CD8-positive, alpha-beta memory T cell (primary cell): ENCODE measurements at regions not wholly inside any gene's neighbourhood (a gene's known extent, or its start where the extent isn't known, plus 50 kb on each side); places are given as distances from the start of the nearest gene placed in this dataset.

Experiments
- CTCF ChIA-PET: fragments of 350-600 bp; sonication (Branson Sonifier 250); formaldehyde crosslinking; loops from one replicate; lab custom pipeline; 2021; ENCODE audit warnings: antibody characterized with exemption; lab: Charles Lee
- POLR2A ChIA-PET: fragments of 350-600 bp; sonication (Branson Sonifier 250); formaldehyde crosslinking; loops from one replicate; lab custom pipeline; 2021; ENCODE audit warnings: antibody characterized with exemption; lab: Charles Lee
- DNase-seq, 5 donors: peaks; one replicate each; pipeline versions ENCODE4 v3.0.0 to v3.0.0-alpha.2; 2020 to 2022; ENCODE audit warnings: mixed read lengths in 1 of 5
- H3K27ac ChIP-seq: one replicate; pipeline ENCODE4 v1.7.0; 2013; ENCODE audit warnings: low read depth, mild to moderate bottlenecking, low read length, moderate library complexity
- H3K27me3 ChIP-seq: 2 replicates; pipeline ENCODE4 v1.7.0; 2013; ENCODE audit warnings: low read length, mild to moderate bottlenecking; ENCODE audit not compliant: insufficient read depth, poor library complexity, severe bottlenecking
- H3K36me3 ChIP-seq: 2 replicates; pipeline ENCODE4 v1.7.0; 2013; ENCODE audit warnings: mild to moderate bottlenecking, low read length, moderate library complexity; ENCODE audit not compliant: insufficient read depth
- H3K4me1 ChIP-seq: 2 replicates; pipeline ENCODE4 v1.7.0; 2013; ENCODE audit warnings: mild to moderate bottlenecking, low read length, moderate library complexity; ENCODE audit not compliant: insufficient read depth
- H3K4me3 ChIP-seq: 2 replicates; pipeline ENCODE4 v1.7.0; 2013; ENCODE audit warnings: mild to moderate bottlenecking, low read length
- H3K9me3 ChIP-seq: 2 replicates; pipeline ENCODE4 v1.7.0; 2013; ENCODE audit warnings: mild to moderate bottlenecking, low read length
- H3K27ac Mint-ChIP-seq, 8 donors: one replicate each; pipeline ENCODE4 v1.8.0; 2020 to 2021; ENCODE audit warnings: mixed read lengths in 8 of 8, mild to moderate bottlenecking in 6 of 8, inconsistent platforms in 3 of 8, moderate library complexity in 3 of 8
- H3K27me3 Mint-ChIP-seq, 2 donors: one replicate each; pipeline ENCODE4 v1.8.0; 2020 to 2021; ENCODE audit warnings: mixed read lengths in 2 of 2, mild to moderate bottlenecking in 1 of 2, moderate library complexity in 1 of 2
- H3K36me3 Mint-ChIP-seq, 3 donors: one replicate each; pipeline ENCODE4 v1.8.0; 2020 to 2021; ENCODE audit warnings: mixed read lengths in 3 of 3, inconsistent platforms in 1 of 3, mild to moderate bottlenecking in 1 of 3
- H3K4me1 Mint-ChIP-seq, 3 donors: one replicate each; pipeline ENCODE4 v1.8.0; 2020 to 2021; ENCODE audit warnings: mixed read lengths in 3 of 3, inconsistent platforms in 1 of 3, mild to moderate bottlenecking in 1 of 3
- H3K4me3 Mint-ChIP-seq, 7 donors: one replicate each; pipeline ENCODE4 v1.8.0; 2020 to 2021; ENCODE audit warnings: mixed read lengths in 7 of 7, mild to moderate bottlenecking in 6 of 7, moderate library complexity in 4 of 7, inconsistent platforms in 2 of 7
- H3K9me3 Mint-ChIP-seq, 5 donors: one replicate each; pipeline ENCODE4 v1.8.0; 2020 to 2022; ENCODE audit warnings: mixed read lengths in 5 of 5, mild to moderate bottlenecking in 3 of 5, moderate library complexity in 2 of 5, inconsistent platforms in 1 of 5

DNA sequence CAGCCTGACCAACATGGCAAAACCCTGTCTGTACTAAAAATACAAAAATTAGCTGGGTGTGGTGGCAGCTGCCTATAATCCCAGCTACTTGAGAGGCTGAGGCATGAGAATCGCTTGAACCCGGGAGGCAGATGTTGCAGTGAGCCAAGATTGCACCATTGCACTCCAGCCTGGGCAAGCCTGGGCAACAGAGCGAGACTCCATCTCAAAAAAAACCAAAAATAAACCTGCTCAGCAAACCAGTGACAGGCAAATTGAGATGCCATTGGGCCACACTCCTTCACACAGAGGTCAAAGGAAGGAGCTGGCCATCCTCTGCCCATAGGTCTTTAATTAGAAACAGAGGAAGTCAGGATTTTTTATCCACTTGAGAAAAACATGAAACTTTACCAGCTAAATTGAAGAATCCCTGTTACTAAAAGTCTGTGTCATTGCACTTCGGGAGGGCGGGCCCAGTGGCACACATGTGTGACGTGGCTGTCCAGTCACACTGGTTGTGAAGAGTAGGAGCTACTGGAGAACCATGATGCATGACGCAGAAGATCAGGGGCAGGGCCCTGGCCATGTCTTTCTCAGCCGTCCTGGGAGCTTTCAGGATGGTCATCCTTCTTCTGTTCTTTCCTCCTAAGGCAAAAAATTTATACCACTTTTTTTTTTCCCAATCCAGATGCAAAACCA lies 118.3 kb upstream of the ZNF438 start:
- Histone ChIP-seq H3K9me3 (no peaks in the 10 kb centered on the region), H3K36me3 (no peaks in the 10 kb centered on the region), H3K4me1 (no peaks in the 10 kb centered on the region), H3K27me3 (no peaks in the 10 kb centered on the region), H3K4me3 (no peak overlapping the region), H3K27ac (no peak overlapping the region)
- DNase-seq, result no peak
- Mint-ChIP-seq H3K27me3 (peaks cover 13 to 21% of the 10 kb centered on the region in 2 donors), H3K36me3 (no peaks in the 10 kb centered on the region), H3K4me3 (no peak overlapping the region), H3K4me1 (no peaks in the 10 kb centered on the region), H3K27ac (peak overlapping the region in 1 of 8 donors; percentile 61), H3K9me3 (no peaks in the 10 kb centered on the region)
- CTCF ChIA-PET, result no interaction called here
- POLR2A ChIA-PET, result no interaction called here

DNA sequence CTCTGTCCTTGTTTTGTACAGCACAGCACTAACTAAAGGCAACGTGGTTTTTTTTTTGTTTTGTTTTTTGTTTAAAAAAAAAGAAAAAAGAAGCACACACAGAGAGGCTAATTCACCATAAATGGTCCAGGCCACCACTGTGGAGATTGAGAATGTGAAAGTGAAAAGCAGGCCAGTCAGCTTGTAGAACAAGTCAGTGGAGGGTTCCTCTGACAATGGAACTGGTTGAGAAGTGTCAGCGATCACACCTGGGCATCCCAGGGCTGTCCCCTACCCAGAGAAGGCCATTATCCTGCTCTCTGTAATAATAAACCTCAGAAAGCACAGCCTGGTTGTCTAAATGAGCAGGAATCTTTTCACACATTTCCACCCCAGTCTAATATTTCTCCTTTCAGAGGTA lies 119.6 kb upstream of the ZNF438 start:
- no peak overlapping the region for H3K4me3 Mint-ChIP-seq
- no peak overlapping the region for H3K4me3 ChIP-seq
- H3K4me1 ChIP-seq, result no peaks in the 10 kb centered on the region
- no peaks in the 10 kb centered on the region for H3K4me1 Mint-ChIP-seq
- H3K36me3 Mint-ChIP-seq, result no peaks in the 10 kb centered on the region
- no peaks in the 10 kb centered on the region for H3K9me3 ChIP-seq
- H3K27ac Mint-ChIP-seq, result no peak overlapping the region
- peaks cover 8 to 9% of the 10 kb centered on the region in 2 donors for H3K27me3 Mint-ChIP-seq
- DNase-seq, result no peak
- ChIA-PET POLR2A (no interaction called here), CTCF (no interaction called here)
- H3K9me3 Mint-ChIP-seq, result no peaks in the 10 kb centered on the region
- no peak overlapping the region for H3K27ac ChIP-seq
- no peaks in the 10 kb centered on the region for H3K36me3 ChIP-seq
- H3K27me3 ChIP-seq, result no peaks in the 10 kb centered on the region

- Mint-ChIP-seq H3K9me3 (no peaks in the 10 kb centered on the region), H3K27me3 (no peaks in the 10 kb centered on the region), H3K4me3 (no peak overlapping the region), H3K4me1 (no peaks in the 10 kb centered on the region), H3K36me3 (no peaks in the 10 kb centered on the region), H3K27ac (peak overlapping the region in 1 of 8 donors; percentile 3)
- CTCF ChIA-PET, result no interaction called here
- DNase-seq, result no peak
- Histone ChIP-seq H3K27ac (no peak overlapping the region), H3K36me3 (no peaks in the 10 kb centered on the region), H3K4me3 (no peak overlapping the region), H3K4me1 (no peaks in the 10 kb centered on the region), H3K27me3 (no peaks in the 10 kb centered on the region), H3K9me3 (no peaks in the 10 kb centered on the region)
- POLR2A ChIA-PET, result interaction anchor here (0.8 kb wide), 2 partner anchors 8 to 18 kb away, joined by 3 read pairs; no protein-coding TSS in a partner anchor
Measured at GRCh38 chr10:31152421-31153135, 120.9 kb upstream of the ZNF438 start.

DNA sequence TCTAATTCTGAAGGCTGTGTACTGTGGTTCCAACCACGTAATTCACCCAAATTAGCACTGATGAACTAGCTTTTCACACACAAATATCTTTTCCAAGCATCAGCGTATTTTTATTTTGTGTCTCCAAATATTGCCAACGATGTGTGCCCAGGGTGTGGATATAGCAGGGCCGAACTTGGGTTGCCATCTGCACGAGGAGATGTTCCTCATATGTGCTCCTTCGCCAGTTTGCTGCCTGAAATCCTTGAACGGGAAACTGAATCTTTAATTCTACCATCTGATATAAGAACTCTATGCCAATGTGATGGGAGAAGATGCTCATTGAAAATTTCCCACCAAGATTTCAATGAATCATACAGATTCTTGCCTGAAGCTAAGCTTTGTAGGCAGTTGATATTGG lies 121.5 kb upstream of the ZNF438 start:
- H3K9me3 ChIP-seq, result no peaks in the 10 kb centered on the region
- ChIA-PET POLR2A (interaction anchor here (0.8 kb wide), 1 partner anchor 9 kb away, joined by 3 read pairs; no protein-coding TSS in a partner anchor), CTCF (interaction anchor here (1.0 kb wide), 1 partner anchor 20 kb away, joined by 4 read pairs; no protein-coding TSS in a partner anchor)
- Mint-ChIP-seq H3K4me3 (no peak overlapping the region), H3K27ac (no peak overlapping the region), H3K4me1 (no peaks in the 10 kb centered on the region), H3K36me3 (no peaks in the 10 kb centered on the region), H3K9me3 (no peaks in the 10 kb centered on the region), H3K27me3 (no peaks in the 10 kb centered on the region)
- H3K4me1 ChIP-seq, result no peaks in the 10 kb centered on the region
- H3K27me3 ChIP-seq, result no peaks in the 10 kb centered on the region
- H3K4me3 ChIP-seq, result no peak overlapping the region
- H3K27ac ChIP-seq, result no peak overlapping the region
- H3K36me3 ChIP-seq, result no peaks in the 10 kb centered on the region
- no peak for DNase-seq

DNA sequence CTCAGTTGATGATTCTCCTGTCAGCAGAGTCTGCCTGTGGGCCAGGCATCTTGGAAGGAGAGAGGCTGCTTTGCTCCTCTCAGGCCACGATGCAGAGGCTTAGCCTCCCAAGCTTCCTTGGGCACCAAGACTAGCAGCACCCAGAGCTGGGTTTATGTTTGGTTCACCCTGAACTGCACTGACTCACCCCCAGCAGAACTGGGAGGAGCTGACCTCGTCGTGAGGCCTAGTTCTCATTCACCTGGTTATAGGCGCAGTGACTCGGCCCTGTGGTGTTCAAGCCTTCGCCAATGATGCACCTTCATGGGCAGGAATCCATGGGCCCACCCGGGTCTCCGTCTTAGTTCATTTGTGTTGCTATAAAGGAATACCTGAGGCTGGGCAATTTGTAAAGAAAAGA lies 122.0 kb upstream of the ZNF438 start:
- Mint-ChIP-seq H3K4me1 (no peaks in the 10 kb centered on the region), H3K27ac (no peak overlapping the region), H3K4me3 (no peak overlapping the region), H3K9me3 (no peaks in the 10 kb centered on the region), H3K27me3 (no peaks in the 10 kb centered on the region), H3K36me3 (no peaks in the 10 kb centered on the region)
- DNase-seq, result no peak
- no peak overlapping the region for H3K4me3 ChIP-seq
- H3K9me3 ChIP-seq, result no peaks in the 10 kb centered on the region
- H3K36me3 ChIP-seq, result no peaks in the 10 kb centered on the region
- POLR2A ChIA-PET, result no interaction called here
- H3K27me3 ChIP-seq, result no peaks in the 10 kb centered on the region
- no peak overlapping the region for H3K27ac ChIP-seq
- no peaks in the 10 kb centered on the region for H3K4me1 ChIP-seq
- CTCF ChIA-PET, result interaction anchor here (1.0 kb wide), 1 partner anchor 20 kb away, joined by 4 read pairs; no protein-coding TSS in a partner anchor

DNA sequence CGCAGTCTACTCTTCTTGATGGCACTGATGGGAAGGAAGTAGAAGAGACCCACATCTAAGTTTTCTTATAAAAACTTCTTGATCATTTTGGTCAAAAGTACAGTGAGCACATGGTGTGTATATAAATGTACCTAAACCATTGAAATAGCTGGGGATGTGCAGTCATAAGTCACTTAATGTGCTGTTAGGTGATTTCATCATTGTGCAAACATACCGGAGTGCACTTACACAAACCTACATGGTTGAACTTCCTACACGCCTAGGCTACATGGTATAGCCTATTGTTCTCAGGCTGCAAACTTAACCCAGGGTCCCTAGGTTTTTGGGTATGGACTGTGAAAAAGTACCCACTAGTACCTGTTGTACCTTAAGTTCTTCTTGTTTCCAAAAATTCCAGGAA lies 123.3 kb upstream of the ZNF438 start:
- no peaks in the 10 kb centered on the region for H3K27me3 Mint-ChIP-seq
- ChIA-PET CTCF (interaction anchor here (0.9 kb wide), 1 partner anchor 14 kb away, joined by 3 read pairs; no protein-coding TSS in a partner anchor), POLR2A (no interaction called here)
- Histone ChIP-seq H3K9me3 (no peaks in the 10 kb centered on the region), H3K4me1 (no peaks in the 10 kb centered on the region), H3K27ac (no peak overlapping the region), H3K4me3 (no peak overlapping the region), H3K27me3 (no peaks in the 10 kb centered on the region), H3K36me3 (no peaks in the 10 kb centered on the region)
- H3K9me3 Mint-ChIP-seq, result no peaks in the 10 kb centered on the region
- H3K36me3 Mint-ChIP-seq, result no peaks in the 10 kb centered on the region
- H3K4me1 Mint-ChIP-seq, result no peaks in the 10 kb centered on the region
- no peak for DNase-seq
- H3K27ac Mint-ChIP-seq, result no peak overlapping the region
- H3K4me3 Mint-ChIP-seq, result no peak overlapping the region

- Mint-ChIP-seq H3K36me3 (no peaks in the 10 kb centered on the region), H3K4me1 (no peaks in the 10 kb centered on the region), H3K4me3 (no peak overlapping the region), H3K27ac (no peak overlapping the region), H3K27me3 (no peaks in the 10 kb centered on the region), H3K9me3 (peaks cover 0 to 7% (median 2%) of the 10 kb centered on the region in 5 donors)
- Histone ChIP-seq H3K4me3 (no peak overlapping the region), H3K27me3 (no peaks in the 10 kb centered on the region), H3K36me3 (no peaks in the 10 kb centered on the region), H3K9me3 (no peaks in the 10 kb centered on the region), H3K27ac (no peak overlapping the region), H3K4me1 (no peaks in the 10 kb centered on the region)
- CTCF ChIA-PET, result no interaction called here
- no peak for DNase-seq
- POLR2A ChIA-PET, result no interaction called here
Measured at GRCh38 chr10:31157123-31158010, 125.7 kb upstream of the ZNF438 start.
